ENCODE measurements at regions not wholly inside any gene's neighbourhood (a gene's known extent, or its start where the extent isn't known, plus 50 kb on each side); places are given as distances from the start of the nearest gene placed in this dataset.

GRCh38 chr19:29372091-29372415 lies 153.7 kb upstream of the VSTM2B start:
- ATAC-seq: no peak
- no peak overlapping the region for H3K4me3 ChIP-seq
- no peak for TF ChIP-seq POLR2AphosphoS2 (conservative IDR thresholded peaks at IDR 0.05; ENCODE audit: low read length)
- no peak overlapping the region for H3K27ac ChIP-seq
- H3K4me1 ChIP-seq: no peaks in the 10 kb centered on the region
- no peak overlapping the region for H3K4me2 ChIP-seq
- DNase-seq (ENCODE audit: low read depth in 1 of 2, low spot score in 1 of 2): no peak
- FAIRE-seq: no peak
- WGBS (ENCODE audit: missing lambda C conversion rate): 4% methylated on average over 5 of the region's 5 CpGs
- H3K9me3 ChIP-seq: no peaks in the 10 kb centered on the region; the same call in 2 of the 3 replicates
- ChIA-PET POLR2A (no interaction called here), CTCF (interaction anchor here (1.2 kb wide), 1 partner anchor 8 kb away, joined by 3 read pairs; no protein-coding TSS in a partner anchor)

- 3% methylated on average over 3 of the region's 3 CpGs for WGBS (ENCODE audit: missing lambda C conversion rate)
- CTCF ChIA-PET: no interaction called here
- no peak for TF ChIP-seq RFX5 (IDR thresholded peaks at IDR 0.05)
- TF ChIP-seq, protein P1, sequence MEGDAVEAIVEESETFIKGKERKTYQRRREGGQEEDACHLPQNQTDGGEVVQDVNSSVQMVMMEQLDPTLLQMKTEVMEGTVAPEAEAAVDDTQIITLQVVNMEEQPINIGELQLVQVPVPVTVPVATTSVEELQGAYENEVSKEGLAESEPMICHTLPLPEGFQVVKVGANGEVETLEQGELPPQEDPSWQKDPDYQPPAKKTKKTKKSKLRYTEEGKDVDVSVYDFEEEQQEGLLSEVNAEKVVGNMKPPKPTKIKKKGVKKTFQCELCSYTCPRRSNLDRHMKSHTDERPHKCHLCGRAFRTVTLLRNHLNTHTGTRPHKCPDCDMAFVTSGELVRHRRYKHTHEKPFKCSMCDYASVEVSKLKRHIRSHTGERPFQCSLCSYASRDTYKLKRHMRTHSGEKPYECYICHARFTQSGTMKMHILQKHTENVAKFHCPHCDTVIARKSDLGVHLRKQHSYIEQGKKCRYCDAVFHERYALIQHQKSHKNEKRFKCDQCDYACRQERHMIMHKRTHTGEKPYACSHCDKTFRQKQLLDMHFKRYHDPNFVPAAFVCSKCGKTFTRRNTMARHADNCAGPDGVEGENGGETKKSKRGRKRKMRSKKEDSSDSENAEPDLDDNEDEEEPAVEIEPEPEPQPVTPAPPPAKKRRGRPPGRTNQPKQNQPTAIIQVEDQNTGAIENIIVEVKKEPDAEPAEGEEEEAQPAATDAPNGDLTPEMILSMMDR (IDR thresholded peaks at IDR 0.05): no peak
- TF ChIP-seq EHMT2 (IDR thresholded peaks at IDR 0.05; ENCODE audit: low read depth): no peak
- no peak for TF ChIP-seq FOSB (CRISPR knock-in tag; IDR thresholded peaks at IDR 0.05)
- TF ChIP-seq MAX (IDR thresholded peaks at IDR 0.05): no peak
- no peak for TF ChIP-seq HOXB13 (CRISPR knock-in tag; IDR thresholded peaks at IDR 0.05; ENCODE audit: low read depth)
- TF ChIP-seq ESRRA (IDR thresholded peaks at IDR 0.05; ENCODE audit: borderline replicate concordance, low read length): no peak
- TF ChIP-seq TP53 (CRISPR knock-in tag; IDR thresholded peaks at IDR 0.05): no peak
- TF ChIP-seq RNF2 (IDR thresholded peaks at IDR 0.05; ENCODE audit: borderline replicate concordance, low read depth): no peak
- TF ChIP-seq ZSCAN20 (CRISPR knock-in tag; IDR thresholded peaks at IDR 0.05): no peak
- no peak for TF ChIP-seq POLR2AphosphoS2 (conservative IDR thresholded peaks at IDR 0.05; ENCODE audit: low read length)
- TF ChIP-seq POLR2A (IDR thresholded peaks at IDR 0.05; ENCODE audit: low read length): no peak
- TF ChIP-seq FOSL2 (IDR thresholded peaks at IDR 0.05): no peak
- no peak for TF ChIP-seq FOSL2 (CRISPR knock-in tag; IDR thresholded peaks at IDR 0.05)
- TF ChIP-seq ZC3H11A (IDR thresholded peaks at IDR 0.05): no peak
- TF ChIP-seq HMGXB4 (CRISPR knock-in tag; IDR thresholded peaks at IDR 0.05; ENCODE audit: borderline replicate concordance): no peak
- TF ChIP-seq, protein P2, sequence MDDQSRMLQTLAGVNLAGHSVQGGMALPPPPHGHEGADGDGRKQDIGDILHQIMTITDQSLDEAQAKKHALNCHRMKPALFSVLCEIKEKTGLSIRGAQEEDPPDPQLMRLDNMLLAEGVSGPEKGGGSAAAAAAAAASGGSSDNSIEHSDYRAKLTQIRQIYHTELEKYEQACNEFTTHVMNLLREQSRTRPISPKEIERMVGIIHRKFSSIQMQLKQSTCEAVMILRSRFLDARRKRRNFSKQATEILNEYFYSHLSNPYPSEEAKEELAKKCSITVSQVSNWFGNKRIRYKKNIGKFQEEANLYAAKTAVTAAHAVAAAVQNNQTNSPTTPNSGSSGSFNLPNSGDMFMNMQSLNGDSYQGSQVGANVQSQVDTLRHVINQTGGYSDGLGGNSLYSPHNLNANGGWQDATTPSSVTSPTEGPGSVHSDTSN (IDR thresholded peaks at IDR 0.05): no peak
- TF ChIP-seq TFCP2L1 (CRISPR knock-in tag; IDR thresholded peaks at IDR 0.05): no peak
- TF ChIP-seq SREBF2 (IDR thresholded peaks at IDR 0.05): no peak
Observed at GRCh38 chr19:29372461-29372860, 153.3 kb upstream of the VSTM2B start.

More at GRCh38 chr19:29372461-29372860, 153.3 kb upstream of the VSTM2B start:
- H3K4me2 ChIP-seq: no peak overlapping the region
- DNase-seq (ENCODE audit: low read depth in 1 of 2, low spot score in 1 of 2) (no peak), FAIRE-seq (no peak), ATAC-seq (no peak)
- no peaks in the 10 kb centered on the region for H3K4me1 ChIP-seq
- H3K4me3 ChIP-seq: no peak overlapping the region
- POLR2A ChIA-PET: no interaction called here
- H3K27ac ChIP-seq: no peak overlapping the region
- no peaks in the 10 kb centered on the region; the same call in 2 of the 3 replicates for H3K9me3 ChIP-seq

All from A549 (cell line).